GM19397 (cell line): ENCODE measurements at regions not wholly inside any gene's neighbourhood (a gene's known extent, or its start where the extent isn't known, plus 50 kb on each side); places are given as distances from the start of the nearest gene placed in this dataset.
"Not testable (repeated sequence)": the region's sequence is repeated elsewhere in the genome, so short reads cannot be mapped to it uniquely, and the experiment has no call there.

Source experiments
- ATAC-seq: cut with Tn5 transposase; IDR thresholded peaks from one replicate; pipeline ENCODE4 v1.9.1; 2021; ENCODE audit warnings: mild to moderate bottlenecking, moderate library complexity; ENCODE audit not compliant: unreplicated experiment

- ATAC-seq = no peak
Observed at GRCh38 chr18:41639218-41639617, 315.8 kb upstream of the PIK3C3 start.

- ATAC-seq = not testable (repeated sequence)
Observed at GRCh38 chr18:41631723-41632285, 323.2 kb upstream of the PIK3C3 start.

GRCh38 chr18:41630232-41630886, 324.7 kb upstream of the PIK3C3 start:
- no peak for ATAC-seq

GRCh38 chr18:41624460-41624859, 330.6 kb upstream of the PIK3C3 start:
- ATAC-seq = no peak

- no peak for ATAC-seq
Observed at GRCh38 chr18:41621177-41621576, 333.9 kb upstream of the PIK3C3 start.

GRCh38 chr18:41618147-41618546, 336.9 kb upstream of the PIK3C3 start:
- no peak for ATAC-seq

GRCh38 chr18:41617647-41618046, 337.4 kb upstream of the PIK3C3 start:
- ATAC-seq = no peak

- no peak for ATAC-seq
Observed at GRCh38 chr18:41613003-41613609, 341.9 kb upstream of the PIK3C3 start.

- ATAC-seq = no peak
Observed at GRCh38 chr18:41604964-41605363, 350.1 kb upstream of the PIK3C3 start.

GRCh38 chr18:41602034-41602433, 353.0 kb upstream of the PIK3C3 start:
- no peak for ATAC-seq

- ATAC-seq = no peak
Observed at GRCh38 chr18:41600693-41601391, 354.2 kb upstream of the PIK3C3 start.

- no peak for ATAC-seq
Observed at GRCh38 chr18:41599466-41599865, 355.6 kb upstream of the PIK3C3 start.

GRCh38 chr18:41594582-41594981, 360.5 kb upstream of the PIK3C3 start:
- no peak for ATAC-seq

GRCh38 chr18:41593171-41593675, 361.8 kb upstream of the PIK3C3 start:
- no peak for ATAC-seq

GRCh38 chr18:41587976-41588375, 367.1 kb upstream of the PIK3C3 start:
- no peak for ATAC-seq

GRCh38 chr18:41585512-41585911, 369.5 kb upstream of the PIK3C3 start:
- ATAC-seq = no peak

GRCh38 chr18:41579185-41579584, 375.8 kb upstream of the PIK3C3 start:
- no peak for ATAC-seq

- no peak for ATAC-seq
Observed at GRCh38 chr18:41577529-41577928, 377.5 kb upstream of the PIK3C3 start.

GRCh38 chr18:41576643-41577042, 378.4 kb upstream of the PIK3C3 start:
- ATAC-seq = no peak

GRCh38 chr18:41569867-41570266, 385.2 kb upstream of the PIK3C3 start:
- no peak for ATAC-seq

- ATAC-seq = no peak
Observed at GRCh38 chr18:41561961-41562360, 393.1 kb upstream of the PIK3C3 start.

GRCh38 chr18:41558715-41559114, 396.3 kb upstream of the PIK3C3 start:
- ATAC-seq = no peak
